HL-60 (cell line): ENCODE measurements at regions not wholly inside any gene's neighbourhood (a gene's known extent, or its start where the extent isn't known, plus 50 kb on each side); places are given as distances from the start of the nearest gene placed in this dataset.

Experiments used
- CTCF ChIP-seq: IDR thresholded peaks from one replicate; pipeline ENCODE4 v1.5.1; 2011; ENCODE audit warnings: low read length, control low read depth, inconsistent platforms; ENCODE audit not compliant: insufficient read depth
- GABPA ChIP-seq: IDR thresholded peaks from 2 replicates; pipeline ENCODE4 v1.6.1; 2012; ENCODE audit warnings: low read depth
- POLR2AphosphoS5 ChIP-seq: IDR thresholded peaks from 2 replicates; pipeline ENCODE4 v1.6.1; 2012; ENCODE audit warnings: low read depth
- REST ChIP-seq: IDR thresholded peaks from 2 replicates; pipeline ENCODE4 v1.6.1; 2012; ENCODE audit warnings: low read depth; ENCODE audit not compliant: insufficient replicate concordance

GRCh38 chr17:33603789-33604188 is 310.7 kb upstream of the ASIC2 start:
- TF ChIP-seq CTCF (no peak), REST (no peak), POLR2AphosphoS5 (no peak), GABPA (no peak)
